T-helper 1 cell (primary cell): ENCODE measurements at regions not wholly inside any gene's neighbourhood (a gene's known extent, or its start where the extent isn't known, plus 50 kb on each side); places are given as distances from the start of the nearest gene placed in this dataset.
"Not testable (repeated sequence)": the region's sequence is repeated elsewhere in the genome, so short reads cannot be mapped to it uniquely, and the experiment has no call there.

Source experiments
- DNase-seq, 5 donors: peaks; one replicate each; pipeline ENCODE4 v3.0.0-alpha.2; 2012 to 2020

DNA sequence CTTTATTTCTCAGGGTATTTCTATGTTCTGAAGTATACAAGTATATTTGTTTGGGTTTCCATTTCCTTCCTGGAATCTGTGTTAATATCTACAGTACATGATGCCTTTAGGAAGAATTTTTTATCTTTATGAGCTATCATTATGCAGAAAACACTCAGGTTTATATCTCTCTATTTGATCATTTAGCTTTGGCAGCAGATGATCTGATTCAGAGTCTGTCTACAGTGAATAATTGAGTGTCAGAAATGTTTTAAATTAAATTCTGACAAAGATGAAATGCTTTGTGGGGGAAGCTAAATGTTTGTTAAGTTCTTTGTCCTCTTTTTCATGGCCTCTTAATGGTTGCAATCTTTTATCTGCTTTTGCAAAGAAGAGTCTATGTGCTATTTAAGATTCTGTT is 2141.0 kb upstream of the ACO1 start:
- DNase-seq: no peak

DNA sequence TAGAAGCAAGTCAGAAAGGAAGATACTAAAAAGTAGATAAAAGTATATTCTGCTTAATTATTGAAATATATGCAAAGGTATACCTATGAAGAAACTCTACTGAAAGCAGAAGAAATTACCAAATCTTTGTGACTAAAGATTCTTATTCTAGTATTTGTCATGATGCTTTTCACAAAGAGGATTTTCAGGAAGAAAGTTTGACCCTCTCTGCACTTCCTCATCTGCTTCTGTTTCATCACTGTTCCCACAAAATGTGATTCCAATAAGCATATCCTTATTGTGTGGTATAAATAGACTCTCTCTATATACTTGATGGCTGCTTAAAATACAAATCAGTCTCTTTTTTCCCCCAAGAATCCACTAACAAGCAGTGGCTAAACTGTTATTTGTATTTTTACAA is 2139.6 kb upstream of the ACO1 start:
- no peak for DNase-seq

DNA sequence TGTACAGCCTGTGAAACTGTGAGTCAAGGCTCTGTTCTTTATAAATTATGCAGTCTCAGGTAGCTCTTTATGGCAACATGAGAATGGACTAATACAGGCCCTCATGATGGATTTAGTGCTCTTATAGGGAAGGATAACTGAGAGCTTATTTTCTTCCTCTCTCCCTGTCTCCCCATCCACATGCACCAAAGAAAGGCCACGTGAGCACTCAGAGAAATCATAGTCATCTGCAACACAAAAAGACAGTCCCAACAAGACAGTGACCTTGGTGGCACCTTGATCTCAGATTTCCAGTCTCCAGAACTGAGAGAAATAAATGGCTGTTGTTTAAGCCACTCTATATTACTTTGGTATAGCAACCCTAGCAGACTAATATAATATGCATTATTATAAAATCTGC is 2133.6 kb upstream of the ACO1 start:
- no peak for DNase-seq

DNA sequence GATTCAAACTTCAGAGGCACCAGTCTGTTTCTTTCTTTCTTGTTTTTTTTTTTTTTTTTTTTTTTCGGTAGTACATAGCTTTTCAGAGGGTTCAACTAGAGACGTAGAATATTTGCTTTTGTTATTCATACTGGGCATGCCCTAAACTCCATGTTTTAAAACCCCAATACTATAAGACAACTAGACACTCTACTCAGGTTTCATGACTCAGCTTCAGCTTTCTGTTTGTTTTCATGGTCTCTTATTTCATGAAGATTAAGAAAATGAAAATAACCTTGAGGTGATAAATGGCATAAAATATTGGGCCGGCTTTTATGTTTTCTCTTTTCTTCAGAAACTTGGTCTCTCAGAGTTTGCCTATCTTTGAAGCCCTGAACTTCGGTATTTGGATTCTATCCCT is 2126.3 kb upstream of the ACO1 start:
- no peak for DNase-seq

DNA sequence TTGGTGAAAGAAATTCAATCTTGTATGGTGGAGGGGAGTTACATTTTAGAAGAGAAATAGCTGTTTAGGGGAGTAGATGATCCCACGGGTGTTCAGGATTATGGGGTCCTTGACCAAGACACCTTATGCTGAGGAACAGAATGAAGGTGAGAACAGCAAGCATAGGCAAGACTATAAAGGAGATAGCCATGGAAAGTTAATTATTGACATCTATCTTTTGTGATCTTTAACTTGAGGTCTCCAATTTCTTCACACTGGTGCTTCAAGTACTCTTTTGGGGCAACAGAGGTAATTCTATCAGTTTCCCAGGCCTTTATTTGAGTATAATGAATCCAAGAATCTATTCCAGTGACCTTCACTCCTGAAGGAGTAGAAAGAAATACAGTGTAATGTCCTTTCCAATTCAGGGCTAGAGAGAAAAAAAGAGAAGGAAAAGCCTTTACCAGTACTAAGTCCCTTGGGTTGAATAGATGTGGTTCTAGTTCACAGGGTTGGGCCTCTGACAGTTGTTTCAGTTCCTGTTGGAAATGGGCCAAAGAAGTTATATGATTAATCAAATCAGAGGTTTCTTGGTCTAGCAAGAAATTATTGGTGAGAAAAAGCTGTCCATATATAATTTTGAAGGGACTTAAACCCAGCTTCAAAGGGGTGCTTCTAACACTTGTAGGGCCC is 2104.1 kb upstream of the ACO1 start:
- DNase-seq: no peak

DNA sequence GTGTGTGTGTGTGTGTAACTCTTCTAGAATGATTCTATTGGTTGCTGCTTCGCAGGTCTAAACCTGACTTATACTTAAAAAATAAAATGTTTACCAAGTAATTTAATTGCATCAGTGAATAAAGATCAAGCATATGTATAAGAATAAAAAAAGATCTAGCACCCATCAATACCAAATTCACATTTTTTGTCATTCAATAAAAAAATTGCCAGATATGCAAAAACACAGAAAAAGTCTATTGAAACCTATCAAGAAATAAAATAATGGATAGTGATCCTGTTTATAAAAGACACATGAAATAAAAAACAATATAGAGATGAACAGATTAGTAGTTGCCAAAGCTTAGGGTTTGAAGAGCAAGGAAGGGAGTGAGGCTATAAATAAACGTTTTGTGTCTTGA is 2095.0 kb upstream of the ACO1 start:
- no peak for DNase-seq

DNA sequence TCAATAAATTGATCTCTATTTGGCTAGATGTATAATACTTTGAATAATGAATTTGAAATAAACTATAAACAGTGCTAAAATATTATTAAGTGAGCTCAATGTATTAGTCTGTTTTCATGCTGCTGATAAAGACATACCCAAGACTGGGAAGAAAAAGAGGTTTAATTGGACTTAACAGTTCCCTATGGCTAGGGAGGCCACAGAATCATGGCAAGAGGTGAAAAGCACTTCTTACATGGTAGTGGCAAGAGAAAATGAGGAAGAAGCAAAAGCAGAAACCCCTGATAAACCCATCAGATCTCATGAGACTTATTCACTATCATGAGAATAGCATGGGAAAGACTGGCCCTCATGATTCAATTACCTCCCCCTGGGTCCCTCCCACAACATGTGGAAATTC is 2092.4 kb upstream of the ACO1 start:
- DNase-seq: not testable (repeated sequence)

DNA sequence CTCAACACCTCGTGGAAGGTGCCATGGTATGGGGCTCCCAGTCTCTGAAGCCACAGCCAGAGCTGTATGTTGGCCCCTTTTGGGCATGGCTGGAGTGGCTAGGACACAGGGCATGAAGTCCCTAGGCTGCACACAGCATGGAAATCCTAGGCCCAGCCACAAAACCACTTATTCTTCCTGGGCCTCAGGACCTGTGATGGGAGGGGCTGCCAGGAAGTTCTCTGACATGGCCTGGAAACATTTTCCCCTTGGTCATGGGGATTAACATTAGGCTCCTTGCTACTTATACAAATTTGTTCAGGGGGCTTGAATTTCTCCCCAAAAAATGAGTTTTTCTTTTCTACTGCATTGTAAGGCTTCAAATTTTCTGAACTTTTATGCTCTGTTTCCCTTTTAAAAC is 2091.2 kb upstream of the ACO1 start:
- no peak for DNase-seq

DNA sequence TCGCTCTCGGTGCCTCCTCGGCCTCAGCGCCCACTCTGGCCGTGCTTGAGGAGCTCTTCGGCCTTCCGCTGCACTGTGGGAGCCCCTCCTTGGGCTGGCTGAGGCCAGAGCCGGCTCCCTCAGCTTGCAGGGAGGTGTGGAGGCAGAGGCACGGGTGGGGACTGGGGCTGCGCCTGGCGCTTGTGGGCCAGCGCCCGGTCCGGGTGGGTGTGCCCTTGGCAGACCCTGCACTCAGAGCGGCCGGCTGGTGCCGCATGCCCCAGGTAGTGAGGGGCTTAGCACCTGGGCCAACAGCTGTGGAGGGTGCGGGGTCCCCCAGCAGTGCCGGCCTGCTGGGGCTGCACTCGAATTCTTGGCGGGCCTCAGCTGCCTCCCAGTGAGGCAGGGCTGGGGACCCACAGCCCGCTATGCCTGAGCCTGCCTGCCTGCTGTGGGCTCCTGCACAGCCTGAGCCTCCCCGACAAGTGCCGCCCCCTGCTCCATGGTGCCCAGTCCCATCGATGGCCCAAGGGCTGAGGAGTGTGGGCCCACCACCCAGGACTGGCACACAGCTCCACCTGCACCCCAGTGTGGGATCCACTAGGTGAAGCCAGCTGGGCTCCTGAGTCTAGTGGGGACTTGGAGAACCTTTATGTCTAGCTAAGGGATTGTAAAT is 2085.2 kb upstream of the ACO1 start:
- no peak for DNase-seq

DNA sequence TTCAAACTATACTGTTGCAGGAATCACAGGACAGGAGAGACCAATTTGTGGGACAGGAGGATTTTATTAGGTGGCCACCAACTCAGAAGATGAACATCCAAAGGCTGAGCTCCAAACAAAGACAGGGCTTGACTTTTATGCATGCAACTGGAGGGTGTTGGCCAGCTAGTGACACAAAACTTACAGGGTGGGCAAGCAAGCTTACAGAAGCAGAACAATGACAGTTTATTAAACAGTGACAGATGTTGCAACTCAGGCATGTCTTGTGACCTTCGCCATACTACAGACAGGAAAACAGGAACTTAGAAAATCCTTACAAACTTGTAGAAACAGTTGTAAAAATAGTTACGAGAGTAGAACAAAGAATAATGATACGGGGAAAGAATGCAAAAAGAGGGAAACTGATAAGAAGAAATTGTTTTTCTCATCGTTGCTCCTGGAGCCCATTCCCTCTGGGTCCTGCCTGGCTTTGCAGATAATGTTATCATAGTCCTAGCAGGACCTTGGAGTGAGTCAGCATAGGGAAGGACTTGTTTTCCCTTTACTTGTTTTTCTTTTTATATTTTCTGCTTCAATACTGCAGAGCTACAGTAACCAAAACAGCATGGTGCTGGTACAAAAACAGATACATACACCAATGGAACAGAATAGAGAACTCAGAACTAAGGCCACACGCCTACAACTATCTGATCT is 2083.0 kb upstream of the ACO1 start:
- no peak for DNase-seq

DNA sequence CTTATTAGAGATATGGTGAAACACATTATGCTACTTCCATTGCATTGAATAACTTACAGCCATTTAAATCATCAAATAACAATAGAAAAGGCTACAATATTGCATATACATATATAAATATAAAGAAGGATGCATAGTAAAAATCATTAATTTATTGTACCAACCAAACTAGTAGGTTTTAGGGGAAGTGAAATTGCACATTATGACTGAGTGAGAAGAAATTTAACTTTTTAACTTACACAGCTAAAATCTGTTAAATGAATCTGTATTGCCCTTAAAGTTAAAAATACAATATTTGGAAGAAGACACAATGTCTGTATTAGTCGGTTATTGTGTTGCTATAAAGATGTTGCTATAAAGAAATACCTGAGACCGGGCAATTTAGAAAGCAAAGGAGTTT is 2073.7 kb upstream of the ACO1 start:
- DNase-seq: no peak

DNA sequence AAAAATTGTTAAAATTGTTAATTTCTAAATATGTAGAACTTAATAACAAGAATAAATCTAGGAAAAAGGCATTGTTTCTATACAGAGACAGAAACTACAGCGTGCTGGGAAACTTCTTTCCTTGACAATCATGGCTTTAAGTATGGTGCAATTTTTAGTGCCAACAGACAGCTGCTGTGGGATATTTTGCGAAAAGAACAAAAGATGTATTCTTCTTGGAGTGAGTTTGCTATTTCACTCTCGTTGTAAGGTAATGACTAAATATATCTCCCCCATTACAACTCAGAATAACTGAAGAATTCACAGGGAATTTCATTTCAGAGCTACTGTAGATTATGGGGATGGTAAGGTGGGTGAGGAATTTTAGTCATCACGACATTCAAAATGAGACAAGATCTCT is 2055.0 kb upstream of the ACO1 start:
- DNase-seq: no peak

DNA sequence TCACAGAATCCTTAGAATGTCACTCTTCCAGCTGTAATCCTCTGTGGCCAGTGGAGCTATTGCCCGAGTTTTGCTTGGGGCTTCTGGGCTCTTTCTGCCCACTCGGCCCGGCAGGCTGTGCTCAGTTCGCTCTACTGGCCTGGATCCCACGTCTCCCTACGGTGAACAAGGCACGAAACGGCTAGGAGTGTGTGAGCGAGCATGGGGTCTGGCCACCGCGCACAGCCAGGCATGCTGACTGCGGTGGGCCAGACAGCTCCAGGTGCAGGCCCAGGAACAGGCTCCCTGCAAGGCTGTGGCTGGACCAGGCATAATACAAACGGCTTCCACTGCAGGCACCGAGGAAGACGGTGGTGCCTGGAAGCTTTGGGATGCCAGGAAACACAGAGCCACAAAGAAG is 2035.5 kb upstream of the ACO1 start:
- DNase-seq: no peak

DNA sequence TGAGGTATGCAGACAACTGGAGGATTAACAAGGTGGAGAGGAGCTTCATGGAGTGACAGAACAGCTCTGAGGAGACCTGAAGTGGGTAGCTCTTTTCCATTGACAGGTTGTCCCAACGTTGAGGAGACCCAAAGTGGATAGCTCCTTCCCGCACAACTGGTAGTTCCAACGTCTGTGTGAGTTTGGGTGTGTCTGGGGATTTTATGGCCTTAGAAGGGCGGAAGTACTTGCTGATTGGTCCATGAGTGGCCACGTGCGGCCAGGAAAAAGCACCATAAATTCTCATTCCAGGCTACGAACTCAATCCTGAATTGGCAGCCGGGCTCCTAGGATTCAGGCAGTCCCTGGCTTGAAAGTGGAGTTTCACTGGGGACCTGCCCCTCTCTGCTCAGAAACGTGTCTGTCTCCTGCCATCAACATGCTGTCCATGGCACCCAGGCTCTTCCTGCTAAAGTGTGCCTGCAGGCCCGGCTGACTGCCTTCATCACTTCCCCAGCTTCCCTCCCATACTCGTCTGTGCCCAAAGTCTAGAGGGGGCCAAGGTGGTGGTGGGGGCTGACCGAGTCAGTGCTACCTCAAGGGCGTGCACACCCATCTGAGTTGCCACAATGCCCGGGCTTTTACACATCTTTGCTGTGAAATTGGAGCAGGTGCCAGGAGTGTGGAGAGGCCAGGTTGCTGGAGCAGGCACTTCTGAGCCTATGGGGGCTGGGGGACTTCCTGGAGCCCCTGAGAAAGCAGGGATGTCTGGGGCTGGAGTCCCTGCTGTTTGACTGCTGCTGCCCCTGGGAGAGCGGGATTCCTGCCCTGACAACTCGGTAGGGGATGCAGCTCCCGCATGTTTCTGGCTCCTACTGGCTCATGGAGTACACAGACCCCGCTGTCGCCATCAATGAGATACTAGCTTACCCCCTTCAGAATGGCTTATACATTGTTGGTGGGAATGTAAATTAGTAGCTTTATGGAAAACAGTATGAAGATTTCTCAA is 2034.6 kb upstream of the ACO1 start:
- DNase-seq: no peak

DNA sequence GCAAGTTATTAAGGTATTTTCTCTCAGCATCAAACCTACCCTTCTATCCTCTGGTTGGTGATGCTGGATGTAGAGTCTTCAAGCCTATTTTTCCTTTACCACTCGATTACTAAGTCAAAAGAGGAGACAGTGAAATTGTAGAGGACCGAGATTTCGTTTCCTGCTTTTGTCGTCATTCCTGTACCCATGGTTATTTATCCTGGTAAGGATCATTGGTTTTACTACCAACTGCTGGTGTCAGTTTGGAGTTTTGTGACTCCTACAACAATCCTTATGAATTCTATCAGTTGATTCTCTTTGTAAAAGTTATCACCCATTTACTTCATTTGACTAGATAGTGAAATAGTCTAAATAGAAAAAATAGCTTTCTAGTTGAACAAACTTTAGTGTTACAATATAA is 2028.2 kb upstream of the ACO1 start:
- no peak for DNase-seq

DNA sequence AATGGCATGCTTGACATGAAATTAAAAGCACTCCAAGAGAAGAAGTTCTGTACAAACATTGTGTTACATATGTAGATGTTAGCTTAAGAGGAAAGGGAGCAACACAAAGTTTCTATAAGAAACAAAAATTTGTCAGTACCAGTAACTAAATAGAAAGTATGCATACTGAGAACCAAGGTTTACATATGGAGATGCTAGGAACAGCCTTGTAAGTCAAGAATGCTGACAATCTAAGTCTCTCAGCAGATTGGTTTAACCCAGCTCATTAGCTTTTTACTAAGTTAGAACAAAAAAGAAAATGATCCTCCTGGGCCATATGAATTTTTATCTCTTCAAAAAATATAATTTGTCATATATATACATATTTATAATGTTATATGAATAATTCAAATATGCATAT is 2022.1 kb upstream of the ACO1 start:
- no peak for DNase-seq

DNA sequence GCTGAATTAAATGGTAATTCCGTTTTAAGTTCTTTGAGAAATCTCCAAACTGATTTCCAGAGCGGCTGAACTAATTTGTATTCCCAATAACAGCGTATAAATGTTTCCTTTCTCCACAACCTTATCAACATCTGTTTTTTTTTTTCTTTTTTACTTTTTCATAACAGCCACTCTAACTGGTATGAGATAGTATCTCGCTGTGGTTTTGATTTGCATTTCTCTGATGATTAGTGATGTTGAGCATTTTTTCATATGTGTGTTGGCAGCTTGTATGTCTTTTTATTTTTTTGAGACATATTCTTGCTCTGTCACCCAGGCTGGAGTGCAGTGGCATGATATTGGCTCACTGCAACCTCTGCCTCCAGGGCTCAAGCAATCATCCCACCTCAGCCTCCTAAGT is 2018.3 kb upstream of the ACO1 start:
- not testable (repeated sequence) for DNase-seq

DNA sequence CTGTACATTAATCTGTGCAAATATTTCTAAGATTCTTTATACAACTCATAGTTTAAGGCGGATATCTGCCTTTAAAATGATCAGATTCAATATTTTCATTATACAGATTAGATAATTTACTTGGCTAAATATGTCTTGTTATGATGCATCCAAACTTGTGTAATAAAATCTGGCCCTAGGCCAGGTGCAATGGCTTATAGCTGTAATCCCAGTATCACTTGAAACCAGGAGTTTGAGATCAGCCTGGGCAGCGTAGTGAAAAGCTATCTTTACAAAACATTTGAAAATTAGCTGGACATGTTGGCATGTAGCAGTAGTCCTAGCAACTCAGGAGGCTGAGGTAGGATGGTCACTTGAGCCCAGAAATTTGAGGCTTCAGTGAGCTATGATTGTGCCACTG is 2002.2 kb upstream of the ACO1 start:
- no peak for DNase-seq

DNA sequence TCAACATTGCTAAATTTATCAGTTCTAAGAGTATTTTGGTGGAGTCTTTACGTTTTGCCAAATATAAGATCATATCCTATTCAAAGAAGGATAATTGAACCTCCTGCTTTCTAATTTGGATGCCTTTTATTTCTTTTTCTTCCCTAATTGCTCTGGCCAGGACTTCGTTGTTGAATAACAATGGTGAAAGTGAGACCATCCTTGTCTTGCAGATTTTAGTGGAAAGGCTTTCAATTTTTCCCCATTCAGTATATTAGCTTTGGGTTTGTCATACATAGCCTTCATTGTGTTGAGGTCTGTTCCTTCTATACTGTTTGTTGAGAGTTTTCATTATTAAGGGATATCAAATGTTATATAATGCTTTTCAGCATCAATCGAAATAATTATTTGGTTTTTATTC is 1974.2 kb upstream of the ACO1 start:
- DNase-seq: no peak

DNA sequence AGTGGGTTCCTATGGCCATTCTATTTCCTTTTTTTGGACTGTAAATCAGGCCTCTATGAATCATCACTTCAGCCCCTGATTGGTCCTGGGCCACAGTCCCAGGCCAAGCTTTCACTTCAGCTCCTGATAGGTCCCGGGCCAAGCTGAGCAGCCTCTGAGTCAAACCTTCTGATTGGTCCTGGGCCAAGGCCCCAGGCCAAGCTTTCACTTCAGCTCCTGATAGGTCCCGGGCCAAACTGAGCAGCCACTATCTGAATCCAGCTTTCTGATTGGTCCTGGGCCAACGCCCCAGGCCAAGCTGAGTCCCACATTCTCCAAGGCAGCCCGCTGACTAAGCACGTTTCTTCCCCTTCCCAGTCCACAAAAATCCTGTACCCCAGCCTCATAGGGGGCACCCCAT is 1972.9 kb upstream of the ACO1 start:
- no peak for DNase-seq

DNA sequence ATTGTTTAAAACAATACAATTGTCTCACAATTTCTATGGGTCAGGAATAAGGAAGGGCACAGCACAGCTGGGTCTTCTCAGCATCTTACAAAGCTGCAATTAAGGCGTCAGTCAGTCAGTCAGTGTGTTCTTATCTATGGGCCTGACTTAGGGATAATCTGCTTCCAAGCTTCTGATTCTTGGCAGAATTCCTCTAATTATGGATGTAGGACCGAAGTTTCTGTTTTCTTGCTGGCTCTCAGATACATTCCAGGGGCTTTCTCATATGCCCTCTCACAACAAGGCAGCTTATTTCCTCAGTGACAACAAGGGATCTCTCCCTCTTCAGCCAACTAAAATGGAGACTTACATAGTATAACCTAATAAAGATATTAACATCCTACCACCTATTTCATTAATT is 1925.3 kb upstream of the ACO1 start:
- no peak for DNase-seq

DNA sequence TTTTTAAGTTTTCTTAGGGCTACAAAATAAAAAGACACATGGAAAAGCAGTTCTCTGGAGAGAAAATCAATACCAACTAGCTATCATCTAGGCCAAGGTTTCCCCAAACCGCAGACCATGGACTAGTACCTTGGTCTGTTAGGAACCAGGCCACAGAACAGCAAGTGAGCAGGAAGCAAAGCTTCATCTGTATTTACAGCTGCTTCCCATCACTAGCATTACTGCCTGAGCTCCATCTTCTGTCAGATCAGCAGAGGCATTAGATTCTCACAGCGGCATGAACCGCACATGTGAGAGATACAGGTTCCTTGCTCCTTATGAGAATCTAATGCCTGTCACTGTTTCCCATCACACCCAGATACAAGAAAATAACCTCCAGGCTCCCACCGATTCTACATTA is 1907.6 kb upstream of the ACO1 start:
- no peak for DNase-seq

DNA sequence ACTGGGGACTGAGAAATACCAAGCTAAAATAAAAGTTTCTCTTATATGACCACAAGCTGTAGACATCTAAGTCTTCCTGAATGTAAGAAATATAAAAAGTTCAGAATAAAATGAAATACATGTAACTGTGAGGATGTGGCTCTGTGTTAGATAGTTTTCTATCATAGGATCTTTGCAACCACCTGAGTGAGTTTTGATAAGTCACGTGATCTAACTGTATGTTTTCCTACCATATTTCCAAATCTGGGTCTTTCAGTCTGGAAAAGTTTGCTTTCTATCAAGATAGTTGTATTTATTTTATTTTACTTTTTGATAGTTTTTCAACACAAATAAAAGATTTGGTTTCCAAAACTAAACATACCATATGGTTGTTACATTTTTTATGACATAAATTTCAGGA is 1905.8 kb upstream of the ACO1 start:
- no peak for DNase-seq
